ENCODE measurements at regions not wholly inside any gene's neighbourhood (a gene's known extent, or its start where the extent isn't known, plus 50 kb on each side); places are given as distances from the start of the nearest gene placed in this dataset.

DNA sequence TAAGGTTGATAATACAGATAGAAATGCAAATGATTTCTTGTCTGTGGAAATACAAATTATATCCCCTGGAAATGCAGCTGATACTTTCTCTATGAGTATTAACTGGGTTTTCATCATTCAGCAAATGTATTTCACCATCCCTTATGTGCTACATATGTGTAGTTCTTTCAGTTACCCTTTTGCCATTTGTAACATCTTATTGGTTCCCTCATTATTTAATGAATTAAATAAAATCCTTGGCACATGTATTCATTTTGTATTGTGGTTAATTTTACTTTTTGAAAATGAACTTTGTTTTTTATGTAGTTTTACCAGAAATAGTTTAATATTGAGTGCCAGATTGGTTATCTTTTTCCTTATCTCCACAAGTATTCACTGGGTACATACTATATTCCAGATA, 89.9 kb upstream of the DEPDC1 start:
- Mint-ChIP-seq H3K27me3 (no peaks in the 10 kb centered on the region), H3K27ac (no peak overlapping the region), H3K4me1 (ENCODE audit: low read depth) (no peaks in the 10 kb centered on the region), H3K36me3 (ENCODE audit: low read depth) (no peaks in the 10 kb centered on the region), H3K4me3 (no peak overlapping the region), H3K9me3 (peaks cover 15% of the 10 kb centered on the region)
- intact Hi-C loops (cut with DNase I, micrococcal nuclease): no loop called here
- no peak for ATAC-seq (ENCODE audit: poor library complexity)
- ChIA-PET POLR2A (no interaction called here), CTCF (no interaction called here)
- H3K27ac ChIP-seq (ENCODE audit: low read depth in 1 of 2, low read length in 2 of 2): no peak overlapping the region
- H3K36me3 ChIP-seq (ENCODE audit: insufficient read depth, low read length): no peaks in the 10 kb centered on the region
- H3K4me1 ChIP-seq (ENCODE audit: insufficient read depth, low read length): no peaks in the 10 kb centered on the region
- H3K4me3 ChIP-seq (ENCODE audit: low read length): no peak overlapping the region
- H3K9me3 ChIP-seq (ENCODE audit: control insufficient read depth in 1 of 2, insufficient read depth in 1 of 2, low read length in 2 of 2): no peaks in the 10 kb centered on the region
- DNase-seq: no peak
- H3K27me3 ChIP-seq (ENCODE audit: control insufficient read depth in 1 of 2, insufficient read depth in 2 of 2, low read length in 2 of 2): no peaks in the 10 kb centered on the region
- TF ChIP-seq, protein P1, sequence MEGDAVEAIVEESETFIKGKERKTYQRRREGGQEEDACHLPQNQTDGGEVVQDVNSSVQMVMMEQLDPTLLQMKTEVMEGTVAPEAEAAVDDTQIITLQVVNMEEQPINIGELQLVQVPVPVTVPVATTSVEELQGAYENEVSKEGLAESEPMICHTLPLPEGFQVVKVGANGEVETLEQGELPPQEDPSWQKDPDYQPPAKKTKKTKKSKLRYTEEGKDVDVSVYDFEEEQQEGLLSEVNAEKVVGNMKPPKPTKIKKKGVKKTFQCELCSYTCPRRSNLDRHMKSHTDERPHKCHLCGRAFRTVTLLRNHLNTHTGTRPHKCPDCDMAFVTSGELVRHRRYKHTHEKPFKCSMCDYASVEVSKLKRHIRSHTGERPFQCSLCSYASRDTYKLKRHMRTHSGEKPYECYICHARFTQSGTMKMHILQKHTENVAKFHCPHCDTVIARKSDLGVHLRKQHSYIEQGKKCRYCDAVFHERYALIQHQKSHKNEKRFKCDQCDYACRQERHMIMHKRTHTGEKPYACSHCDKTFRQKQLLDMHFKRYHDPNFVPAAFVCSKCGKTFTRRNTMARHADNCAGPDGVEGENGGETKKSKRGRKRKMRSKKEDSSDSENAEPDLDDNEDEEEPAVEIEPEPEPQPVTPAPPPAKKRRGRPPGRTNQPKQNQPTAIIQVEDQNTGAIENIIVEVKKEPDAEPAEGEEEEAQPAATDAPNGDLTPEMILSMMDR (IDR thresholded peaks at IDR 0.05): no peak

DNA sequence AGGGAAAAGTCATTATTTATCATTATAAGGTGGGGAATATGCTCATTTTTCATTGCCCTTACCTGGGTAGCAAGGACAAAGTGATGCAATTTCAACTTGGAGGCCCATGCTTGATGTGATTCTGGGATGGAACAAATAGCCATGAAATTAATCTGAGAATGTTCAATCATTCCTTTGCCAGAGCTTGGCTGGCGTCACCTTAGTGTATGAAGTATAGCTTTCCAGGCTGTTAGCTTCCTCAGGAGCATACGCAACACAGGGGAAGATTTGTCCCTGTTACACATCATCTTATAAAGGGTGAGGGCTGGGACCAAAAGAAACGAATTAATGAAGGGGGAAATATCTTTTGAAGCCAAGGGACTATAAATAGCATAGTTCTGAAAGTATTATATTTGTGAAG, 91.4 kb upstream of the DEPDC1 start:
- TF ChIP-seq, protein P1 (IDR thresholded peaks at IDR 0.05): no peak
- Histone ChIP-seq H3K36me3 (ENCODE audit: insufficient read depth, low read length) (no peaks in the 10 kb centered on the region), H3K27me3 (ENCODE audit: control insufficient read depth in 1 of 2, insufficient read depth in 2 of 2, low read length in 2 of 2) (no peaks in the 10 kb centered on the region), H3K4me3 (ENCODE audit: low read length) (no peak overlapping the region), H3K27ac (ENCODE audit: low read depth in 1 of 2, low read length in 2 of 2) (no peak overlapping the region), H3K4me1 (ENCODE audit: insufficient read depth, low read length) (no peaks in the 10 kb centered on the region), H3K9me3 (ENCODE audit: control insufficient read depth in 1 of 2, insufficient read depth in 1 of 2, low read length in 2 of 2) (no peaks in the 10 kb centered on the region)
- H3K36me3 Mint-ChIP-seq (ENCODE audit: low read depth): no peaks in the 10 kb centered on the region
- intact Hi-C loops (cut with DNase I, micrococcal nuclease): no loop called here
- no peaks in the 10 kb centered on the region for H3K27me3 Mint-ChIP-seq
- DNase-seq (no peak), ATAC-seq (ENCODE audit: poor library complexity) (no peak)
- H3K9me3 Mint-ChIP-seq: peaks cover 2% of the 10 kb centered on the region
- POLR2A ChIA-PET: no interaction called here
- CTCF ChIA-PET: no interaction called here
- no peak overlapping the region for H3K27ac Mint-ChIP-seq
- no peaks in the 10 kb centered on the region for H3K4me1 Mint-ChIP-seq (ENCODE audit: low read depth)
- H3K4me3 Mint-ChIP-seq: no peak overlapping the region

DNA sequence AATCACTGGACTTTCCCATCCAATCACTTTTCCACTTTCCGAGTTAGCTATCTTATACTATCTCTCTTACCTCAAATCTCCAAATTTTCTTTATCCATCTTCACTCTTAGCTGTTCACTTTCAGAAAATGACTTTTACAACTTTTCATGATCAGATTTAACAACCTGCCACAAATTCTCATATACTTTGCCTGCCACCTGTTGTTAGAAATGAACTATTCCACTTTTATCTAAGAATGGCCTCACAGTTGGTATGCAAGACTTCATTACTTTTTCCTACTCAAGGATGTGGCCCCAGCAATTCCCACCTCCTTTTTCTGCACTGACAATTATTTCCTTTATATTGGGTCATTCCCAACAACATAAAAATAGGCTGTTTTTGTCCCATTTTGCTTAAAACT, 93.6 kb upstream of the DEPDC1 start:
- H3K9me3 Mint-ChIP-seq: peaks cover 2% of the 10 kb centered on the region
- no peak overlapping the region for H3K4me3 Mint-ChIP-seq
- no peak for ATAC-seq (ENCODE audit: poor library complexity)
- intact Hi-C loops (cut with DNase I, micrococcal nuclease): no loop called here
- H3K27me3 Mint-ChIP-seq: no peaks in the 10 kb centered on the region
- ChIA-PET CTCF (no interaction called here), POLR2A (no interaction called here)
- no peaks in the 10 kb centered on the region for H3K36me3 ChIP-seq (ENCODE audit: insufficient read depth, low read length)
- no peak overlapping the region for H3K27ac Mint-ChIP-seq
- H3K4me1 ChIP-seq (ENCODE audit: insufficient read depth, low read length): no peaks in the 10 kb centered on the region
- H3K9me3 ChIP-seq (ENCODE audit: control insufficient read depth in 1 of 2, insufficient read depth in 1 of 2, low read length in 2 of 2): peaks cover 0 to 4% of the 10 kb centered on the region in 2 experiments
- TF ChIP-seq, protein P1 (IDR thresholded peaks at IDR 0.05): no peak
- H3K27me3 ChIP-seq (ENCODE audit: control insufficient read depth in 1 of 2, insufficient read depth in 2 of 2, low read length in 2 of 2): no peaks in the 10 kb centered on the region
- no peak overlapping the region for H3K27ac ChIP-seq (ENCODE audit: low read depth in 1 of 2, low read length in 2 of 2)
- H3K36me3 Mint-ChIP-seq (ENCODE audit: low read depth): no peaks in the 10 kb centered on the region
- no peaks in the 10 kb centered on the region for H3K4me1 Mint-ChIP-seq (ENCODE audit: low read depth)
- H3K4me3 ChIP-seq (ENCODE audit: low read length): no peak overlapping the region
- no peak for DNase-seq
